ENCODE measurements at regions not wholly inside any gene's neighbourhood (a gene's known extent, or its start where the extent isn't known, plus 50 kb on each side); places are given as distances from the start of the nearest gene placed in this dataset.

GRCh38 chr4:125135652-125136051 lies 179.1 kb upstream of the FAT4 start:
- DNase-seq: no peak

- no peak for DNase-seq
These were observed 182.0 kb upstream of the FAT4 start for GRCh38 chr4:125132729-125133128.

- no peak for DNase-seq
These were observed 182.7 kb upstream of the FAT4 start for GRCh38 chr4:125131891-125132680.

- no peak for DNase-seq
These were observed 189.5 kb upstream of the FAT4 start for GRCh38 chr4:125125276-125125675.

GRCh38 chr4:125123570-125124109 lies 191.1 kb upstream of the FAT4 start:
- DNase-seq: no peak

GRCh38 chr4:125121581-125121980 lies 193.2 kb upstream of the FAT4 start:
- DNase-seq: no peak

- DNase-seq: no peak
These were observed 198.3 kb upstream of the FAT4 start for GRCh38 chr4:125116431-125116830.

GRCh38 chr4:125115941-125116340 lies 198.8 kb upstream of the FAT4 start:
- DNase-seq: no peak

GRCh38 chr4:125115476-125115875 lies 199.3 kb upstream of the FAT4 start:
- no peak for DNase-seq

GRCh38 chr4:125112536-125112935 lies 202.2 kb upstream of the FAT4 start:
- DNase-seq: no peak

- no peak for DNase-seq
These were observed 203.4 kb upstream of the FAT4 start for GRCh38 chr4:125111323-125111722.

- DNase-seq: no peak
These were observed 209.2 kb upstream of the FAT4 start for GRCh38 chr4:125105561-125105960.

GRCh38 chr4:125104616-125105015 lies 210.1 kb upstream of the FAT4 start:
- DNase-seq: no peak

- no peak for DNase-seq
These were observed 213.0 kb upstream of the FAT4 start for GRCh38 chr4:125101719-125102118.

GRCh38 chr4:125097729-125098128 lies 217.0 kb upstream of the FAT4 start:
- no peak for DNase-seq

GRCh38 chr4:125096662-125097061 lies 218.1 kb upstream of the FAT4 start:
- DNase-seq: no peak

- DNase-seq: no peak
These were observed 223.2 kb upstream of the FAT4 start for GRCh38 chr4:125091541-125091940.

GRCh38 chr4:125091101-125091500 lies 223.7 kb upstream of the FAT4 start:
- DNase-seq: no peak

GRCh38 chr4:125084608-125085007 lies 230.1 kb upstream of the FAT4 start:
- no peak for DNase-seq

GRCh38 chr4:125082729-125083417 lies 231.9 kb upstream of the FAT4 start:
- DNase-seq: no peak

- no peak for DNase-seq
These were observed 242.5 kb upstream of the FAT4 start for GRCh38 chr4:125072269-125072668.

- DNase-seq: no peak
These were observed 243.9 kb upstream of the FAT4 start for GRCh38 chr4:125070861-125071260.

GRCh38 chr4:125062115-125063050 lies 252.4 kb upstream of the FAT4 start:
- no peak for DNase-seq

Measured in T1000 (cell line).